SK-N-SH treated with all-trans-retinoic acid at 6 μM for 48 hours (cell line): ENCODE measurements at regions not wholly inside any gene's neighbourhood (a gene's known extent, or its start where the extent isn't known, plus 50 kb on each side); places are given as distances from the start of the nearest gene placed in this dataset.

ENCODE experiments used
- ATAC-seq: fragments of 200-7000 bp; cut with Tn5 transposase; 3 replicates; pipeline ENCODE4 v1.9.1; 2020; ENCODE audit warnings: mild to moderate bottlenecking, moderate library complexity
- BACH2 ChIP-seq: fragments of 250-450 bp; sonication (Bioruptor Pico); IDR thresholded peaks from 2 replicates; pipeline ENCODE4 v1.9.0; 2021; ENCODE audit warnings: mild to moderate bottlenecking, borderline replicate concordance
- CSDC2 ChIP-seq: fragments of 250-450 bp; sonication (Bioruptor Pico); IDR thresholded peaks from 2 replicates; pipeline ENCODE4 v1.5.0; 2020; ENCODE audit warnings: mild to moderate bottlenecking, moderate library complexity
- ESRRG ChIP-seq: fragments of 250-450 bp; sonication (Bioruptor Pico); IDR thresholded peaks from 2 replicates; pipeline ENCODE4 v1.6.1; 2021; ENCODE audit warnings: mild to moderate bottlenecking
- GLIS3 ChIP-seq: fragments of 250-450 bp; sonication (Bioruptor Pico); IDR thresholded peaks from 2 replicates; pipeline ENCODE4 v1.5.0; 2020; ENCODE audit warnings: mild to moderate bottlenecking, moderate library complexity
- ISL1 ChIP-seq: fragments of 250-450 bp; sonication (Bioruptor Pico); IDR thresholded peaks from 2 replicates; pipeline ENCODE4 v2.1.2; 2022; ENCODE audit warnings: mild to moderate bottlenecking, moderate library complexity
- OSR1 ChIP-seq: fragments of 250-450 bp; sonication (Bioruptor Pico); IDR thresholded peaks from 2 replicates; pipeline ENCODE4 v1.8.0; 2022; ENCODE audit warnings: moderate library complexity, mild to moderate bottlenecking, inconsistent platforms
- RARB ChIP-seq: fragments of 250-450 bp; sonication (Bioruptor Pico); IDR thresholded peaks from 2 replicates; pipeline ENCODE4 v1.8.0; 2021; ENCODE audit warnings: mild to moderate bottlenecking, moderate library complexity
- SNAI2 ChIP-seq: fragments of 250-450 bp; sonication (Bioruptor Pico); IDR thresholded peaks from 2 replicates; pipeline ENCODE4 v1.5.0; 2020; ENCODE audit warnings: mild to moderate bottlenecking, moderate library complexity
- TCF4 ChIP-seq: fragments of 250-450 bp; sonication (Bioruptor Pico); IDR thresholded peaks from 2 replicates; pipeline ENCODE4 v1.8.0; 2021; ENCODE audit warnings: mild to moderate bottlenecking, moderate library complexity, borderline replicate concordance
- TOX ChIP-seq: fragments of 250-450 bp; sonication (Bioruptor Pico); IDR thresholded peaks from 2 replicates; pipeline ENCODE4 v1.8.0; 2021; ENCODE audit warnings: mild to moderate bottlenecking, moderate library complexity, borderline replicate concordance
- ZC3H10 ChIP-seq: fragments of 250-450 bp; sonication (Bioruptor Pico); IDR thresholded peaks from 2 replicates; pipeline ENCODE4 v1.5.1; 2021; ENCODE audit warnings: mild to moderate bottlenecking, moderate library complexity
- ZFP3 ChIP-seq: fragments of 250-450 bp; sonication (Bioruptor Pico); IDR thresholded peaks from 2 replicates; pipeline ENCODE4 v1.5.0; 2020; ENCODE audit warnings: mild to moderate bottlenecking, moderate library complexity
- ZFP30 ChIP-seq: fragments of 450-650 bp; formaldehyde crosslinking; IDR thresholded peaks from 2 replicates; pipeline ENCODE4 v1.5.0; 2022; ENCODE audit warnings: mild to moderate bottlenecking, moderate library complexity
- ZNF565 ChIP-seq: fragments of 450-650 bp; formaldehyde crosslinking; conservative IDR thresholded peaks from 2 replicates; pipeline ENCODE4 v1.5.0; 2020; ENCODE audit warnings: low read depth, mild to moderate bottlenecking, moderate library complexity
- ZNF8 ChIP-seq: fragments of 450-650 bp; formaldehyde crosslinking; IDR thresholded peaks from 2 replicates; pipeline ENCODE4 v1.5.0; 2020; ENCODE audit warnings: mild to moderate bottlenecking, moderate library complexity
- TF ChIP-seq, protein P1 (sequence below): fragments of 250-450 bp; sonication (Bioruptor Pico); IDR thresholded peaks from 2 replicates; pipeline ENCODE4 v1.5.1; 2020; ENCODE audit warnings: low read depth, mild to moderate bottlenecking, moderate library complexity
- TF ChIP-seq, protein P2 (sequence below): fragments of 250-450 bp; sonication (Bioruptor Pico); IDR thresholded peaks from 2 replicates; pipeline ENCODE4 v1.5.0; 2020; ENCODE audit warnings: mild to moderate bottlenecking, moderate library complexity
- TF ChIP-seq, protein P3 (sequence below): fragments of 250-450 bp; sonication (Bioruptor Pico); IDR thresholded peaks from 2 replicates; pipeline ENCODE4 v1.8.0; 2021; ENCODE audit warnings: low read depth, mild to moderate bottlenecking, moderate library complexity, borderline replicate concordance
- TF ChIP-seq, protein P4 (sequence below): fragments of 250-450 bp; sonication (Bioruptor Pico); IDR thresholded peaks from 2 replicates; pipeline ENCODE4 v1.8.0; 2020; ENCODE audit warnings: mild to moderate bottlenecking, moderate library complexity, borderline replicate concordance

DNA sequence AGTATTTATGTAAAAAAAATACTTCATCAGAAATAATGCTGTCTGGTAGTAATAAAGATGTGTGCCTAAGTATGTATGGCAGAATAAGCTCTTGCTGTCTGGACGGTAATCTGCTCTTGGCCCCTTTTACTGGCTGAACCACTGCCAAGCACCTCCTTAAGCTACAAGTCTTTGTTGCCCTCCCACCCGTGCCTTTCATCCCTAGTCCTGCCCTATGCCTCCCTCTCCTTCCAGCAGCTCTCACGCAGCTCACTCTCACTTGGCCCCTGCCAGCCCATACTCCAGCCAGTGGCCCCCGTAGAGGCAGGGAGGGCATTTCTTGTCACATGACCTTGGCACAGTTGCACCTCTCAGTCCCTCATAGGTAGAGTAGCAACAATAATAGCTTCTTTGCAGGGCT, 54.5 kb upstream of the NPAS2 start:
- TF ChIP-seq ZFP30 (CRISPR knock-in tag) = no peak
- no peak for TF ChIP-seq OSR1 (CRISPR knock-in tag)
- TF ChIP-seq, protein P1, sequence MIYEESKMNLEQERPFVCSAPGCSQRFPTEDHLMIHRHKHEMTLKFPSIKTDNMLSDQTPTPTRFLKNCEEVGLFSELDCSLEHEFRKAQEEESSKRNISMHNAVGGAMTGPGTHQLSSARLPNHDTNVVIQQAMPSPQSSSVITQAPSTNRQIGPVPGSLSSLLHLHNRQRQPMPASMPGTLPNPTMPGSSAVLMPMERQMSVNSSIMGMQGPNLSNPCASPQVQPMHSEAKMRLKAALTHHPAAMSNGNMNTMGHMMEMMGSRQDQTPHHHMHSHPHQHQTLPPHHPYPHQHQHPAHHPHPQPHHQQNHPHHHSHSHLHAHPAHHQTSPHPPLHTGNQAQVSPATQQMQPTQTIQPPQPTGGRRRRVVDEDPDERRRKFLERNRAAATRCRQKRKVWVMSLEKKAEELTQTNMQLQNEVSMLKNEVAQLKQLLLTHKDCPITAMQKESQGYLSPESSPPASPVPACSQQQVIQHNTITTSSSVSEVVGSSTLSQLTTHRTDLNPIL (CRISPR knock-in tag) = no peak
- no peak for TF ChIP-seq TOX (CRISPR knock-in tag)
- no peak for TF ChIP-seq ZNF565 (CRISPR knock-in tag)
- TF ChIP-seq ZFP3 (CRISPR knock-in tag) = no peak
- no peak for TF ChIP-seq ZNF8 (CRISPR knock-in tag)
- TF ChIP-seq TCF4 (CRISPR knock-in tag) = no peak
- no peak for TF ChIP-seq RARB (CRISPR knock-in tag)
- TF ChIP-seq, protein P2, sequence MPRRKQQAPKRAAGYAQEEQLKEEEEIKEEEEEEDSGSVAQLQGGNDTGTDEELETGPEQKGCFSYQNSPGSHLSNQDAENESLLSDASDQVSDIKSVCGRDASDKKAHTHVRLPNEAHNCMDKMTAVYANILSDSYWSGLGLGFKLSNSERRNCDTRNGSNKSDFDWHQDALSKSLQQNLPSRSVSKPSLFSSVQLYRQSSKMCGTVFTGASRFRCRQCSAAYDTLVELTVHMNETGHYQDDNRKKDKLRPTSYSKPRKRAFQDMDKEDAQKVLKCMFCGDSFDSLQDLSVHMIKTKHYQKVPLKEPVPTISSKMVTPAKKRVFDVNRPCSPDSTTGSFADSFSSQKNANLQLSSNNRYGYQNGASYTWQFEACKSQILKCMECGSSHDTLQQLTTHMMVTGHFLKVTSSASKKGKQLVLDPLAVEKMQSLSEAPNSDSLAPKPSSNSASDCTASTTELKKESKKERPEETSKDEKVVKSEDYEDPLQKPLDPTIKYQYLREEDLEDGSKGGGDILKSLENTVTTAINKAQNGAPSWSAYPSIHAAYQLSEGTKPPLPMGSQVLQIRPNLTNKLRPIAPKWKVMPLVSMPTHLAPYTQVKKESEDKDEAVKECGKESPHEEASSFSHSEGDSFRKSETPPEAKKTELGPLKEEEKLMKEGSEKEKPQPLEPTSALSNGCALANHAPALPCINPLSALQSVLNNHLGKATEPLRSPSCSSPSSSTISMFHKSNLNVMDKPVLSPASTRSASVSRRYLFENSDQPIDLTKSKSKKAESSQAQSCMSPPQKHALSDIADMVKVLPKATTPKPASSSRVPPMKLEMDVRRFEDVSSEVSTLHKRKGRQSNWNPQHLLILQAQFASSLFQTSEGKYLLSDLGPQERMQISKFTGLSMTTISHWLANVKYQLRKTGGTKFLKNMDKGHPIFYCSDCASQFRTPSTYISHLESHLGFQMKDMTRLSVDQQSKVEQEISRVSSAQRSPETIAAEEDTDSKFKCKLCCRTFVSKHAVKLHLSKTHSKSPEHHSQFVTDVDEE (CRISPR knock-in tag) = no peak
- no peak for TF ChIP-seq BACH2 (CRISPR knock-in tag)
- no peak for TF ChIP-seq ESRRG (CRISPR knock-in tag)
- no peak for TF ChIP-seq GLIS3
- peak; percentile 16; the same call in 2 of the 3 replicates for ATAC-seq

DNA sequence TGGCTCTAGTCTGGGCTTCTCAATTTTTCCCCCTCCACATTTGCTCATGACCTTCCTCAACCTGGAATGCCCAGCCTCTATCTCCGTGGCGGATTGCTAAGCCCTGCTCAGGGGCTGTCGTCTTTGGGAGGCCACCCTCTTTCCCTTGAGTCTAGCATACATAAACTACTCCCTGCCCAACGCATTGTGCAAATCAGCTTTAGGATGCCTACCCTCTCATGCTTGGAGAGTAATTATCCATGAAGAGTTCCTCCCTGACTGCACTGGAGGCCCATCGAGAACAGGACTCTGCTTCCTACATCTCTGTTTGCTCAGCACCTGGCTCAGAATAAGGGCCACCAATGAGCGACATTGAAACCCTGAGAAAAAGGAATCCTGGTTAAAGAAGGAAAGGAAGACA, 53.7 kb upstream of the NPAS2 start:
- ATAC-seq = no peak
- TF ChIP-seq SNAI2 (CRISPR knock-in tag) (no peak), ZFP30 (CRISPR knock-in tag) (no peak), CSDC2 (CRISPR knock-in tag) (no peak), TOX (CRISPR knock-in tag) (no peak), ZFP3 (CRISPR knock-in tag) (no peak), ZNF565 (CRISPR knock-in tag) (no peak), TCF4 (CRISPR knock-in tag) (no peak), ISL1 (CRISPR knock-in tag) (no peak), ESRRG (CRISPR knock-in tag) (no peak), ZC3H10 (CRISPR knock-in tag) (no peak), RARB (CRISPR knock-in tag) (no peak)
- TF ChIP-seq, protein P3, sequence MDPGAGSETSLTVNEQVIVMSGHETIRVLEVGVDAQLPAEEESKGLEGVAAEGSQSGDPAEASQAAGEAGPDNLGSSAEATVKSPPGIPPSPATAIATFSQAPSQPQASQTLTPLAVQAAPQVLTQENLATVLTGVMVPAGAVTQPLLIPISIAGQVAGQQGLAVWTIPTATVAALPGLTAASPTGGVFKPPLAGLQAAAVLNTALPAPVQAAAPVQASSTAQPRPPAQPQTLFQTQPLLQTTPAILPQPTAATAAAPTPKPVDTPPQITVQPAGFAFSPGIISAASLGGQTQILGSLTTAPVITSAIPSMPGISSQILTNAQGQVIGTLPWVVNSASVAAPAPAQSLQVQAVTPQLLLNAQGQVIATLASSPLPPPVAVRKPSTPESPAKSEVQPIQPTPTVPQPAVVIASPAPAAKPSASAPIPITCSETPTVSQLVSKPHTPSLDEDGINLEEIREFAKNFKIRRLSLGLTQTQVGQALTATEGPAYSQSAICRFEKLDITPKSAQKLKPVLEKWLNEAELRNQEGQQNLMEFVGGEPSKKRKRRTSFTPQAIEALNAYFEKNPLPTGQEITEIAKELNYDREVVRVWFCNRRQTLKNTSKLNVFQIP (CRISPR knock-in tag) = no peak
- TF ChIP-seq, protein P1 (CRISPR knock-in tag) = no peak
- TF ChIP-seq, protein P2 (CRISPR knock-in tag) = no peak
- TF ChIP-seq, all 23 proteins: peak for 0

DNA sequence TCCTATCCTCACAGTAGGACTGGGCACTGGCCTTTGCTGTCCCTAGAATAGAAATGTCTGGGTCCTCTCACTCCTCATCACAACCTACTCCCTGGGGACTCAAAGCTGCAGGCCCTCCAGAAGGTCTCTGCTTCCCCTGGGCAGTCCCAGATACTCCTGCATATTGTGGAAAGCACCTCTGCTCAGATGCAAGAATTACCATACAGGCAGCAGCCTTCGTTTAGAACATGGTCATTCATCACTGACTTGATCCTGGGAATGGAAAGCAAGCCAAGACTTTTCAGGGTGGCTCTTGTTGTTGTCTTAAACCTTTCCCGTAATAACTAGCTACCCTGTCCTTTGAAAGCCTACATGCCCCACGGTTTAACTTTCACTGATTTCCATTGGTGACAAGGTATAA, 53.1 kb upstream of the NPAS2 start:
- peak; percentile 75 for ATAC-seq
- no peak for TF ChIP-seq TOX (CRISPR knock-in tag)
- TF ChIP-seq, protein P4, sequence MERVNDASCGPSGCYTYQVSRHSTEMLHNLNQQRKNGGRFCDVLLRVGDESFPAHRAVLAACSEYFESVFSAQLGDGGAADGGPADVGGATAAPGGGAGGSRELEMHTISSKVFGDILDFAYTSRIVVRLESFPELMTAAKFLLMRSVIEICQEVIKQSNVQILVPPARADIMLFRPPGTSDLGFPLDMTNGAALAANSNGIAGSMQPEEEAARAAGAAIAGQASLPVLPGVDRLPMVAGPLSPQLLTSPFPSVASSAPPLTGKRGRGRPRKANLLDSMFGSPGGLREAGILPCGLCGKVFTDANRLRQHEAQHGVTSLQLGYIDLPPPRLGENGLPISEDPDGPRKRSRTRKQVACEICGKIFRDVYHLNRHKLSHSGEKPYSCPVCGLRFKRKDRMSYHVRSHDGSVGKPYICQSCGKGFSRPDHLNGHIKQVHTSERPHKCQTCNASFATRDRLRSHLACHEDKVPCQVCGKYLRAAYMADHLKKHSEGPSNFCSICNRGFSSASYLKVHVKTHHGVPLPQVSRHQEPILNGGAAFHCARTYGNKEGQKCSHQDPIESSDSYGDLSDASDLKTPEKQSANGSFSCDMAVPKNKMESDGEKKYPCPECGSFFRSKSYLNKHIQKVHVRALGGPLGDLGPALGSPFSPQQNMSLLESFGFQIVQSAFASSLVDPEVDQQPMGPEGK (CRISPR knock-in tag) = no peak
